Hindlimb muscle (tissue), 1 donor: ENCODE measurements at regions not wholly inside any gene's neighbourhood (a gene's known extent, or its start where the extent isn't known, plus 50 kb on each side); places are given as distances from the start of the nearest gene placed in this dataset.

ENCODE experiments used
- DNase-seq: peaks from one replicate; pipeline ENCODE4 v3.0.0-alpha.2; 2013

DNA sequence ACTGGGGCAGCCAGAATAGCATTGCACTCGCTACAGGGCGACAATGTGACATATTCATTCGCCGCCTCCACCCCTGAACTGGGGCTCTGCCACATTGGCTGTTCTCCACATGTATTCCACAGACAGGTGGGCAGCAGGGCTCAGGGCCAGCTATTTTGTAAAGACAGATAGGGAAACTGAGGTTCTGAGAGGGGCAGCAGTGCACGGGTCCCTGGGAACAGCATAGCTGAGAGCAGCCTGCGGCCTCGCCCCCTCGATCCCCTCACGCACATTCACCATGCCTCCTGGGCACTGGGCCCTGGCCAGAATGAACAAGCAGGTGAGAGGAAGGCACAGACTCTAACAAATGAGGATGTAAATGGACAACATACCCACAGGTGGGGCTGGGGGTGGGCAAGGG lies 75.0 kb upstream of the SPATA12 start:
- DNase-seq, result no peak

GRCh38 chr3:56983427-56983826 lies 77.0 kb upstream of the SPATA12 start:
- no peak for DNase-seq

DNA sequence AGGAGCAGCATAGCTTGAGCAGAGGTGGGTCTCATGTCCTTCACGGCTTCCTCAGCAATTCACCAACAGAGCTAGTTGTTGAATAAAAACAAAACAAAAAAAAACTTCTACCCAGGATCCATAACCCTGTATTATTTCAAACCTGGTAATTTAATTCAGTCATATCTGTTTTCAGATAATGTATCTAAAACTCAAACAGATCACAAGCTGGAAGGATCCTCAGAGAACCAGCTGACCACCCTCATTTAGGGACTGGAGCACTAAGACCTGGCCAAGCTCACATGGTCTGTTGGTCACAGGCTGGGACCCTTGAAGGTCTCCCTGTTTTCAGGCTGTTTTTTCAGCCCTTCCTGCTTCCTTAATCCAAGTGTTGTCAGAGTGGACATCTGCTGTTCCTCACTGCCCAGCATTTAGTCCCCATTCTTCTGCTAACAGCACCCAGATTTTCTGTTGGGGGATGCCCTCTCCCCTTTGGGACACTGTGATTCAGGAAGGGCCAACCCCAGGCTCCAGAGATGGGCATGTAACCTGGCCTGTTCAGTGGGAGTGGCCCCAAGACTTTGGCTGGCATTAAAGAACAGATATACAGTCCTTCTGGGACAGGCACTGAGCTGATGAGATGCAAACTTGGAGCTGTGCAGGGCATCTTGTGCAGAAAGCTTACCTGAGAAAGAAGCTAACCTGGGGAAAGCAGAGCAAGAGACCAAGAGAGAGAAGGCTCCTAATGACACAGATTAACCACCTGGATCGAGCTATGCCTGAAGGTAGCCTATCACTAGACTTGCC lies 78.8 kb upstream of the SPATA12 start:
- no peak for DNase-seq

DNA sequence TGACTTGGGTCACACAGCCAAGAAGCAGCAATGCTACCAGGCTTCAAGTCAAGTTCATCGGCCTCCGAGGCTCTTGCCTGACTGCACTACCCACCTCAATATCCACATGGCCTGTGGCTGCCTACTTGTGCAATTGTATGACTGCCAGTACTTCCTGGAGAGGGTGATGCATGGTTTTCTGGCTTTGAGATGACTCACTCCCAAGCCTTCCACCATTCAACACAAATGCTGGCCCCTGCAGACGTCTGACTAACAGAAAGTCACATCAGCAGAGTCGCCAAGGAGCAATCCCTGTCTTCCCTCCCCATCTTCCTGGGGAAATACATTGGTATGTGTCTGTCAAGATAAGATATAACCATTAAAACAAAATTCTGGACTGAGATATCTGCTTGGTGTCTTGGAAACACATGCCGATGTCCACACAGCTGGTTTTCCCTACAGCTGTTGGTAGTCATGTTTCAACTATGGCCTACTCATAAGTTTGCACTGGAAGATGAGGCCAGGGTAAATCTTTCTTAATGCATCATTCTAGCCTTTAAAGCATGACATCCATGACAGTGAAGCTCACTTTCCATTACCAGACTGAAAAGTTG lies 79.6 kb upstream of the SPATA12 start:
- DNase-seq, result no peak

GRCh38 chr3:56980243-56980642 lies 80.2 kb upstream of the SPATA12 start:
- no peak for DNase-seq

- no peak for DNase-seq
Measured at GRCh38 chr3:56979791-56980190, 80.7 kb upstream of the SPATA12 start.

DNA sequence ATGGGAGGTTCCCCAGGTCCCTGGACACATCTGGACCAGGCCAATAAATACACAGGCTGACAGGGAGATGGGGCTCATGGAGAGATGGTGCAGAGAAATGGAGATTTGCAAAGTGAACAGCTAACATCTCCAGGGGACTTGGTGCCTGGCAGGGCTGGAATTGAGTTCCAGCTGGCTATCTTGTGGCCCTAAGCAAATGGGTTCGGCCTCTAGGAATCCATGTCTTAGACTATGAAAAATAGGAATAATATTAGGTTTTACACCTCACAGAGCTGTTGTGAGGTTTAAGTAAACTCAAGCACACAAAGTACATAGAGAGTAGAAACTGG lies 82.9 kb upstream of the SPATA12 start:
- no peak for DNase-seq

DNA sequence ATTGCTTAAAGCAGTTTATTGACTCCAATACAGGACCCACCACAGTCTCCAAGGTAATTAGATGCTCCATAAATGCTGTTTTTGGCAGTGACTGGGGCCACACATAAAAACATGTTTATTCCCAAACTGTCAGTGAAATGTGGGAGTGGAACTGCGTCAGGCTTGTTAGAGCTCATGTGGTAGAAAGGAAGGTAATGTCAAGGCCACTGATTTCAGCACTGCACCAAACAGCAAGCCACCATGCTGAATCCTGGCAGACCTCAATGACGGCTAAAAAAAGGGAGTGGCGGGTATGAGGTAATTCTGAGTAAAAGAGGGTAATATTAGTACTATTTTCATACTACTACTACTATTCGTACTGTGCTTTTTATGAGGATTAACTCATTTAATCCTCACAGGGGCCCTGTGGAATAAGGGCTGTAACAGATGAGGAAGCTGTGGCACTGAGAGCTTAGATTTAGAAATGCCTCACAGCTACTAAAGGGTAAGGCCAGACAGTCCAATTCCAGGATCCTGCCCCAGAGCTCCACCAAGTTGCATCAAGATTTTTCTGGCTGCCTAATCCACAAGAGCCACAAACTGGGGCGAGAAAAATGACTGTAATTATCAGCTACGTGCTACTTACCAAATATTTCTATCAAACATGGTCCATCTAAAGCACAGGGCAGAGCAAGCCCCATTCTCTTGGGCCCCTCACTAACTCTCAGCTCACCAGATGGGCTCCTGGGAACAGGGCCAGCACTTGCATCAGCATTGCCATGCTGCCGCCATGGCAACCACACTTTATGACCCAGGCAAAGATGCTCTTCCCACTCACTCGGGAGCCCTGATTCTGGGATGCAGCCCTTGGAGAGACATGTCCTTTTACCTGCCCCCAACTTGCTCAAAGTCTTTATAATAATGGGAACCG lies 83.6 kb upstream of the SPATA12 start:
- DNase-seq, result no peak

DNA sequence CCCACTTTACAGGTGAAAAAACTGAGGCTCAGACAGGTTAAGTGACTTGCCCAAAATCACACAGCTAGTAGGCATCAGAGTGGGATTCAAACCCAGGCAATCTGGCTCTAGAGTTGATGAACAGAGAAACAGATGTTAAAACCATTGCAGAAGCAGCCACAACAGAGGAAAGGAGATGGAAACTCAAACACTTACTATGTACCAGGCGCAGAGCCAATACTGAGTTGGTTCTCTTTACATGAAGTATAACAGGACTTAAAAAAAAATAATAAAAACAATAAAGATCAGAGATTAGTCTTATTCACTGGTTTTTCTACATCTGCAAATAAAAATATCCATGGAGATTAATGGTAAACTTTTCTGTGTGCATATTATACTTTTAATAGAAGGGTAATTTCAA lies 84.9 kb upstream of the SPATA12 start:
- DNase-seq, result peak; percentile 59

DNA sequence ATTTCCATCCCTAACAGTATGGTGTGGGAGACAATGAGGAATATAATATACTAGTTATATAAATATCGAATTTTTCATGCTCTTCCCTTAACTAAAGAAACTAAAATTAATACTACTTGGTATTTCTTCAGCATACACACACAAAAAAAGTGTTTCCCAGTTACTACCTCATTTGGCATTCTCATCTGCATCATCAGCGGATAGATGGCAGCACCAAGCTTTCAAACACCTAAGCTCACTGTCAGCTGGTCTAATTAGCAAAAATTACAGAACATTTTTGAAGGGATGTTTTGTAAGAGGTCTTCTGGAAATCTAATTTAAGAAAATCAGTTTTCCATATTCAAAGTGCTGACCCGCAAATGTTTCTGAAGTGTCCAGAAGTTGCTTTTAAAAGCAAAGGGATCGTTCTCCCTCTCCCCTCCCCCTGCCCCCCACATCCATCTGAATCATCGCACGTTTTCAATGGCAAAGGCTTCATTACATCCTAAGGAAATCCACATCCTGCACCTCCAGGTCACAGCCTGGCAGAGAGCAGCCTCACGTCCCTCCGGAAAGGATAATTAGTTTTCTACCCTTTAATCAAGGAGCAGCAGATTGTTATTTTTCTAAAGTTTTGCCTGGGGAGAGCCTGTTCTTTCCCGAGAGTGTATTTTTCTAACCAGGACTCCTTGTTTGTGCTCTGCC lies 86.1 kb upstream of the SPATA12 start:
- DNase-seq, result no peak

DNA sequence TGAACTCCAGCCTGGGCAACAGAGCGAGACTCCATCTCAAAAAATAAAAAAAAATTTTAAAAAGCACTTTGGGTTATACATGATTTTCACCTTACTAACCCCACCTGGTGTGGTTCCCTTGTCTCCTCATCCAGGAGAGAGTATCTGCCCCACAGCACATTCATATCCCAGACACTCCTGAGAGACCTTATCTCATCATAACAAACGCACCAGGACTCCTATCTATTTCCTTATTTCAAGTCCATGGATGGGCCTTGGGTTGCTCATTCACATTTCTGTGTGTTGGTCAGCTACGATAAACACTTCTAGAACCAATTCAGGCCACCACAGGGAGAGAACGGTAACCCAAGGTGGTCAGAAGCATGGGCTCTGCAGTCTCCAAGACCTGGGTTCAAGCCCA lies 88.6 kb upstream of the SPATA12 start:
- no peak for DNase-seq

- no peak for DNase-seq
Measured at GRCh38 chr3:56971261-56971660, 89.2 kb upstream of the SPATA12 start.

DNA sequence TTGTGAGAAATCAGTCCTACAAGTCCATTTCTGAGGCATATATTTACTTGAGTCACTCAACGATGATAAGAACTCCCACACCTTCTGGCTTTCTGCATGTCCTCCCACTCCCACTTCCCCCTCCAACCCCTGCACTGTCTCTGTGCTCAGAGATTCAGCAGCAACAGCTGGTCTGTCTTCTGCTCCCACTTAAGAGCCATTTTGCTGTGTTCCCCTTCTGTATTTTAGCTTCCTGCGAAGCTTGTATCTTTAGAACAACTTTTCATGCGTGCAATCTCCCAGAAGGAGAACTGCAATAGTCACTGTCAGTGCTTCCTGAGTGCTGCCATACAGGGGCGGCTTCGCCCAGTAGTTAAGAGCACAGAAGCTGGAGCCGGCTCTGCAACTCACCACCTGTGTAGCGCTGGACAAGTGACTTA lies 90.0 kb upstream of the SPATA12 start:
- DNase-seq, result no peak

GRCh38 chr3:56969851-56970250 lies 90.6 kb upstream of the SPATA12 start:
- no peak for DNase-seq

- no peak for DNase-seq
Measured at GRCh38 chr3:56966509-56966908, 94.0 kb upstream of the SPATA12 start.

GRCh38 chr3:56966104-56966503 lies 94.4 kb upstream of the SPATA12 start:
- no peak for DNase-seq

DNA sequence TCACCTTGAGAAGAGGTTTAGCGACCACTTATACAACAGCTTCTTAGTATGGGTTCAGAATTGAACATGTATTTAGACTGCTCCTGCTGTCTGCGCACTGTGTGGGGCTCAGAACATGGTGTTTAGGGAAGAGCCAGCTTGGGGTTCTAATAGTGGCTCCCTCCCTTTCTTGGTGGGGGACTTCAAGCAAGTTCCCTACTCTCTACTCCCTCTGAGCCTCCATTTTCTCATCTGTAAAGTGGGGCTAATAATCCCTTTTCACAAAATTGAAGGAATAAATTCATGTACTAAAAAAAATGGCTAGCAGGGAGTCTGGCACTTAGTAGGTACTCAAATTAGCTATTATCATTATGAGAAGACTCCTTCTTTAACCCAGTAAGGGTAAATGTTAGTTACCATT lies 97.5 kb upstream of the SPATA12 start:
- no peak for DNase-seq

DNA sequence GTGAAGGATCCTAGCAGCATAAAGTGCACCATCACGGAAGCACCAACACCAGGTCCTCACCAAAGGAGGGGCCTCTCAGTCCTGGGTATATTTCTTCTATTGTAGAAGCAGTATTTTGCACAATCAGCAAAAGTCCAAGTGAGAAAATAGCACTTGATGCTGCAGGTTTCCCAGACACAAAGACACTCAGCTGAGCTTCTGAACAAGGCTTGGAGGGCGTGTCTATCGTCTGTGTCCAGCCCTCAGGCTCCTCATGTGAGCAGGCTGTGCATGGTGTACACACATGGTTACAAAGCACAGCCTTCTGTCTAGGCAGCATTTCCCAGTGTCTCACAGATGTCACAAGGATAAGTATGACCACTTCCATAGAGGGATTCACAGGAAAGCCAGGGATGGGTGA lies 98.3 kb upstream of the SPATA12 start:
- no peak for DNase-seq

DNA sequence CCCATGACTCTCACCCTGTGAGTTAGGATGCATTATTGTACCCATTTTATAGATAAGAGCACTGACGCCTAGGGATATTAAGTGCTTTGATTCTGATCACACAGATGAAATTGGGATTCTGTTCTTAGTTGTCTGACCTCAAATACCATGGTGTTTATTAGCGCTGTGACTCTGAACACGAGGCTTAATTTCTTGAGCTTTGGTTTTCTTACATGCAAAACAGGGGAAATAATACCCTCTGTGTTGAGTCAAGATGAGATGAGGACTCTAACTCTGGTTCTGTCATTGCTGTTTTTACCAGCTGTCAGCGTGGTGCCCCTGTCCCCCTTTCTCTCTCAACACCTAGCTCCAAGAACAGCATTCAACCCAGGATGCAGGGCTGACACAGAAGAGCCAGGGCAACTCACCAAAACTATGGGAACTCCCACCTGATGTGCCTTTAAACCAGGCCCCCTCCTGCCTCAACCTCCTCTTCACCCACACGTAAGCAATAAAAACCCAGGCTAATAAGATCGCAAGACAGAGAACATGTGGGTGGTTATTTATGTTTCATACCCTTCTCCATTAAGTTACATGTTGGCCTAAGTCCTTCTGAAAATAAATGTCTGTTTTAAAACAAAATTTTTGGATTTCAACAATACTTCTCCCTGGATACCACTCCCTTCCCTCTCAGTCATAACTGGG lies 100.1 kb upstream of the SPATA12 start:
- DNase-seq, result no peak

DNA sequence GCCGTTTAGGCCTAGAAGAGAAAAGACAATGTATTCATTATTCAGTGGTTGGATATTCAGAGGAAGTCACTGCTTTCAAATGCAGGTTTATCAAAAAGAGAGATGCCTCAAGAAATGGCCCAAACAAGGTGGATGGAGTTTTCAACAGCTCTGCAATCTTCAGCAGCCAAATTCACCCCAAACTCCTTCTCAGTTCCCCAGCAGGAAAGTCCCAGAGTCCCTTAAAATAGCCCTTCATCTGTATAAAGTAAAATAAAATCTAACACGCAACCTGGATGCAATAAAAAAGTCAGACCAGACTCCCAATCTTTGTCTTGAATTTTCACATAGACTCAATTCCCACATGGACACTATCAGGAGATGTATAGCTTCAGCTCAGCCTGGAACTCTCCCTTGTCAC lies 101.6 kb upstream of the SPATA12 start:
- DNase-seq, result no peak

DNA sequence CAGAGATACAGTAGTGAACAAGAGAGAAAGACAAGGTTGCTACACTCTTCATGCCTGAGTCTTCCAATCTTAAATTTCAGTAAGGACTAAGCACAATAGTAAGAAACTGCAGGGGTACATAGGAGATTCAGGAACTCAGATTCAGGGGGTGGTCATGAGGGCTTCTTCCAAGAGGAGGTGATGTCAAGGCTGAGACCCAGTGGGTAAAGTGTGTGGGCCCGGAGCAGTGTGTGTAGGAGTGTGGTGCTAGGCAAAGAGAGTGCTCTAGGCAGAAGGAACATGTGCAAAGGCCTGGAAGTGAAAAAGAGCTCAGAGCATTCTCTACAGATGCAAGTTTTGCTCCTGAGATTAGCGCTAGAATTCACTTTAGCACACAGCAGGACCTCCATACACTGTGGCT lies 102.9 kb upstream of the SPATA12 start:
- no peak for DNase-seq

- DNase-seq, result no peak
Measured at GRCh38 chr3:56956906-56957305, 103.6 kb upstream of the SPATA12 start.
